Kidney epithelial cell (primary cell): ENCODE measurements at regions not wholly inside any gene's neighbourhood (a gene's known extent, or its start where the extent isn't known, plus 50 kb on each side); places are given as distances from the start of the nearest gene placed in this dataset.

ENCODE experiments used
- DNase-seq: peaks from one replicate; pipeline ENCODE4 v3.0.0-alpha.2; 2010; ENCODE audit warnings: low read depth
- H3K27me3 ChIP-seq: 2 replicates; pipeline ENCODE4 v1.6.0; 2011; ENCODE audit warnings: low read length; ENCODE audit not compliant: control insufficient read depth, insufficient read depth
- H3K36me3 ChIP-seq: 2 replicates; pipeline ENCODE4 v1.5.1; 2011; ENCODE audit warnings: low read length; ENCODE audit not compliant: control insufficient read depth, insufficient read depth
- H3K4me3 ChIP-seq: 2 replicates; pipeline ENCODE4 v1.5.1; 2011; ENCODE audit warnings: low read depth, mild to moderate bottlenecking, control low read depth, low read length
- TF ChIP-seq, protein P1 (sequence below): IDR thresholded peaks from 2 replicates; pipeline ENCODE4 v1.5.1; 2011; ENCODE audit warnings: mild to moderate bottlenecking, moderate library complexity, low read length, control low read depth, inconsistent platforms; ENCODE audit not compliant: insufficient read depth, poor library complexity, severe bottlenecking

DNA sequence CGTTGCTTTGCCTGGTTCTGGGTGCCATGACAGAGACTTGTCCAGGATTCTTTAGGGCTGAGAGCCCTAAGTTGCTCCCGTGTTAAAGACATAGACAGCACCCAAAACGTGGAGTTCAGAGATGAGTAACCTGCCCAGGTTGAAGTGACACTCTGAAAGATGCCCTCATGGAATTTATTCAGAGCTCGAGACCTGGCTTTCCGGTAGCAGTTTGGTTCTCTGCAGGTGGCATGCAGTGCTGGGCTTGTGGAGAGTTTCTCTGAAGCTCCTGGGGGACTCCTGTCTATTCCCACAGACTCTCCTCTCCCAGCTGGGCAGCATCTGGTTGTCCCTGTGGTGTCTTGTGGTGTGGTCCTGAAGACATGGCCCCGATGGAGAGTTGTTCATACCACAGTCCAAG lies 241.0 kb downstream of the RHOU start:
- Histone ChIP-seq H3K36me3 (no peaks in the 10 kb centered on the region), H3K27me3 (peaks cover 7% of the 10 kb centered on the region), H3K4me3 (no peak overlapping the region)
- no peak for DNase-seq
- TF ChIP-seq, protein P1, sequence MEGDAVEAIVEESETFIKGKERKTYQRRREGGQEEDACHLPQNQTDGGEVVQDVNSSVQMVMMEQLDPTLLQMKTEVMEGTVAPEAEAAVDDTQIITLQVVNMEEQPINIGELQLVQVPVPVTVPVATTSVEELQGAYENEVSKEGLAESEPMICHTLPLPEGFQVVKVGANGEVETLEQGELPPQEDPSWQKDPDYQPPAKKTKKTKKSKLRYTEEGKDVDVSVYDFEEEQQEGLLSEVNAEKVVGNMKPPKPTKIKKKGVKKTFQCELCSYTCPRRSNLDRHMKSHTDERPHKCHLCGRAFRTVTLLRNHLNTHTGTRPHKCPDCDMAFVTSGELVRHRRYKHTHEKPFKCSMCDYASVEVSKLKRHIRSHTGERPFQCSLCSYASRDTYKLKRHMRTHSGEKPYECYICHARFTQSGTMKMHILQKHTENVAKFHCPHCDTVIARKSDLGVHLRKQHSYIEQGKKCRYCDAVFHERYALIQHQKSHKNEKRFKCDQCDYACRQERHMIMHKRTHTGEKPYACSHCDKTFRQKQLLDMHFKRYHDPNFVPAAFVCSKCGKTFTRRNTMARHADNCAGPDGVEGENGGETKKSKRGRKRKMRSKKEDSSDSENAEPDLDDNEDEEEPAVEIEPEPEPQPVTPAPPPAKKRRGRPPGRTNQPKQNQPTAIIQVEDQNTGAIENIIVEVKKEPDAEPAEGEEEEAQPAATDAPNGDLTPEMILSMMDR, result no peak

GRCh38 chr1:228977307-228977706 lies 242.0 kb downstream of the RHOU start:
- Histone ChIP-seq H3K4me3 (no peak overlapping the region), H3K36me3 (no peaks in the 10 kb centered on the region), H3K27me3 (peaks cover 7% of the 10 kb centered on the region)
- DNase-seq, result no peak
- TF ChIP-seq, protein P1, result no peak

- Histone ChIP-seq H3K4me3 (no peak overlapping the region), H3K27me3 (peaks cover 7% of the 10 kb centered on the region), H3K36me3 (no peaks in the 10 kb centered on the region)
- DNase-seq, result no peak
- TF ChIP-seq, protein P1, result no peak
Observed at GRCh38 chr1:228977741-228978140, 242.5 kb downstream of the RHOU start.

GRCh38 chr1:228978484-228979324 lies 243.4 kb downstream of the RHOU start:
- DNase-seq, result no peak
- Histone ChIP-seq H3K4me3 (no peak overlapping the region), H3K27me3 (peaks cover 7% of the 10 kb centered on the region), H3K36me3 (no peaks in the 10 kb centered on the region)
- TF ChIP-seq, protein P1, result no peak

DNA sequence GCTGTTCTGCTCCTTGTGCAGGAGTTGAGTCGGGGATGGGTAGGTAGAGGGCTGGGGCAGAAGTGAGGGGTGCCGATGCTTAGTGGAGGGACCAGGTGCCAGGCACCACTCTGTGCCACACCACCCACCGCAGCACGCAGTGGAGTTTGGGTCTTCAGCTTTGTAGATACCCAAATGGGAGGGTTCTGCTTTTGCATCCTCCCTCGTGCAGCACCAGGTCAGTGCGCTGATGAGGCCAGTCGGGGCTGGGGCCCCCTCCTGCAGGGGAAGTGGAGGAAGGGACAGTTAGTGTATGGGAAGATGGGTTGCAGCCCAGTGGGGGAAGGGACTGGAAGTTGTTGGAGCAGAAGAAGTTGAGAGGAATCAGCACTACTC lies 244.0 kb downstream of the RHOU start:
- no peak for DNase-seq
- Histone ChIP-seq H3K4me3 (no peak overlapping the region), H3K36me3 (no peaks in the 10 kb centered on the region), H3K27me3 (peaks cover 7% of the 10 kb centered on the region)
- TF ChIP-seq, protein P1, result no peak

DNA sequence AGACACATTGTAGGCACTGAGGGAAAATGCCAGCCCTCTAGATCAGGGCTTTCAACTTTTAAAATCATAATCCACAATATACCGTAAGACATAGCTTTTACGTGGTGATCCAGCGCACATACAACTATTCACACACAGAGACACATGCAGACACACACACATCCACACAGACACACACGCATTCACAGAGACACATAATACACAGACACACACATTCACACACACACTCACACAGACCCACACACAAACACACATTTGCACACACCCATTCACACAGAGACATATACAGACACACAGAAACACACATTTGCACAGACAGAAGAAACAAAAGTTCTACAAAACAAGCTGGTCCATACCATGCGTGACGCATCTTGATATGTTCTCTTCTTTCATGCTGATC lies 244.5 kb downstream of the RHOU start:
- H3K27me3 ChIP-seq, result peaks cover 8% of the 10 kb centered on the region

More for the DNA sequence above, 244.5 kb downstream of the RHOU start:
- H3K36me3 ChIP-seq, result no peaks in the 10 kb centered on the region
- H3K4me3 ChIP-seq, result no peak overlapping the region
- DNase-seq, result no peak
- TF ChIP-seq, protein P1, result no peak
